ENCODE measurements at regions not wholly inside any gene's neighbourhood (a gene's known extent, or its start where the extent isn't known, plus 50 kb on each side); places are given as distances from the start of the nearest gene placed in this dataset.
A peak's percentile ranks its signal among the peaks of the same experiment; 100 is the strongest.
"Not testable (repeated sequence)": the region's sequence is repeated elsewhere in the genome, so short reads cannot be mapped to it uniquely, and the experiment has no call there.

DNA sequence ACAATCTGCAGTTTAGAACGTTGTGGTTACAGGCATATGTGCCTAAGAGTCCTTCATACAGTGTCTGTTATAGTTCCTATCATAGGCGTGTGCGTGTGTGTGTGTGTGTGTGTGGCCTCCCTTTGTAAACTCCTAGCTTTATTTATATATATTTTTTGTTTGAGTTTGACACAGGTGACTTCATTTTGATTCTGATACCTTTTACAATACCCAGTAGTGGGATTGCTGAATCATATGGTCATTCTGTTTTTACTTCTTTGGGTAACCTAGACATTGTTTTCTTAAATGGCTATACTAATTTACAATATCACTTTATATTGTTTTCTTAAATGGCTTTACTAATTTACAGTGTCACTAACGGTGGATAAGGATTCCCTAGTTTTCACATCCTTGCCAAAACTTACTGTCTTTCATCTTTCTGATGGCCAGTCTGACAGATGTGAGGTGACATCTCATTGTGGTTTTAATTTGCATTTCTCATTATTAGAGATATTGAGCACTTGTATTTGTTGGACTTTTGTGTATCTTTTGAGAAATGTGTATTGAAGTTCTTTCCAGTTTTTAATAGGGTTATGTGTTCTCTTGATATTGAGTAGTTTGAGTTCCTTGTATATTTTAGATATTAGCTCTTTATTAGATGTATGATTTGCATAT lies 211.1 kb upstream of the NUDT6 start:
- DNase-seq (ENCODE audit: low read depth), result no peak

DNA sequence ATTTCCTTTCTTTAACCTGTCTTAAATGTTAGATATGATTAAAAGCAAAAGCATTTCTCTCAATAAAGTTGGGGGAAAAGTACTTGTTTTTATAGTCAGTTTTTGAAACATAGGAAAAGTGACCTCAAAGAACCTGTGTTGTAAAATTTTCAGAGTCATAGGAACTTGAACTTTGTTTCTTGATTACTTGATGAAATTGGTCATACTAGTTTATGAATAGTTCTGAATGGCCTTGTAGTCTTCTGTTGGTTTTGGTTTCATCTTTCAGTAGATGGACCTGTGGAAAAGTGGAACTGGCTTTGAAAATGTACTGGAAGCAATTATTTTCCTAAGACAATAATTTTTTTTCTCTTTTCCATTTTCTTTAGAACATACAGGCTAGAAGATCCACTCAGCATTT lies 222.2 kb upstream of the NUDT6 start:
- no peak for DNase-seq (ENCODE audit: low read depth)

DNA sequence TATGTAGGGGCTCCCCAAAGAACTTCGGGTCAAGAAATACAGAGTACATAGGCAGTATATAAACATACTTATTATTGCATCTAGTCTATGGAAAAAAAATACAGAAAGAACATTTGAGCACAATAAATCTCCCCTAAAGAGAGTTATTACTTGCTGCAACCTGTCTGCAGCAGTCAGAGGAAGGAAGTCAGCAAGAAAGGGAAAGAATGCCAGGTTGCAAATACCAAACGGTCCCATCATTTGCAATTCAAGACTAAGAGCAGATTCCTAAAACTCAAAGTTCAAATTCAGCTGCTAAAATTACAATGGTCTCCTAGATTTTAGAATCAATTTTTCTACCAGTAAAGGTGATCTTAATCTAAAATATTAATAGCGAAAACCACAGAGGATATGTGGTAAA lies 236.2 kb upstream of the NUDT6 start:
- no peak for DNase-seq (ENCODE audit: low read depth)

DNA sequence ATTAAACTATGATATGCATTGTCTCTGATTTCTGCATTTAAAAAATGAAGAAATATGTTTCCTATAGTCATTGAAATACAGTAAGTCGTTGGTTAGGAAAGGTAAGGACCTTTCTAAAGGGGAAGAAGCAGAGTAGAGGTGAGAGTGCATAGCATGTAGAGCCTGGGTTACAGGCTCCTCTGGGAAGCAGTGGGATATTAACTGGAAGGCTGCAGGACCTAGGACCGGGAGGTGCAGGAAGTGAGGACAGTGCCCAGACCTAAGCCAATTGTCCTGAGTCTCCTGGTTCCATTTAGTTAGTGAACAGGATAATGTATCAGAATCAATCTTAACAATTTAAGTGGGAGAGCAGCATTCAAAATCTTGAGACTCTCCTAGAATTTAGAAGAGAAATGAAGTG lies 237.1 kb upstream of the NUDT6 start:
- no peak for DNase-seq (ENCODE audit: low read depth)

DNA sequence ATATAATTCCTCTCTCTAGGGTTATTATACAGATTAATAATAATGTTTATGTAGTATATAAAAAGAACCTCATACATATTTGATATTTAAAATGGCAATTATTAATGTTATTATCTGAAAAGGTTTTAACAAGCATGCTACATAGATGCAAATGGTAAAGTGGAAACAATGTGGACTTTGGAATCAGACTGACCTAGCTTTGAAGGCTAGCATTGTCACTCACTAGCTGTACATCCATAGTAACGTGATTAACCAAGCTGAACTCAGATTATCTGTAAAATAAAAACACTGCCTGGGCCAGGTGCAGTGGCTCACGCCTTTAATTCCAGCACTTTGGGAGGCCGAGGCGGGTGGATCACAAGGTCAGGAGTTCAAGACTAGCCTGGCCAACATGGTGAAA lies 233.7 kb upstream of the SPRY1 start:
- no peak for DNase-seq (ENCODE audit: low read depth)

DNA sequence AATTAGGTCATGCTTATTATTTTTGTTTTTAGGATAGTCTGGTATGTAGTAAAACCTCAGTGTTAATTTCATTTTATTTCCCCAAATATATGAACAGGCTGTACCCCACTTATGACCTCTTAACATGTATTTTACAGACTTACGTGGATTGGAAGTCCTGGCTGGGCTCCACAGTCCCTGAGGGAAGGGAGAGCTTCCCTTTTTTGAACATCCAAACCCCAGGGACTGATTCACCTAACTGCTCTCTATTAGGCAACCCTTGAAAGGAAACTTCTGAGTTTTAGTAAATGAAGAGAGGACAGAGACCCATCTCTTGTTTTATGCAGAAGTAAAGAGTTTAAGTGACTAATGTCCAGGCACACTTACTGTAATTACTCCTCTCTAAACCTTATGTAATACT lies 233.1 kb upstream of the SPRY1 start:
- DNase-seq (ENCODE audit: low read depth), result no peak

DNA sequence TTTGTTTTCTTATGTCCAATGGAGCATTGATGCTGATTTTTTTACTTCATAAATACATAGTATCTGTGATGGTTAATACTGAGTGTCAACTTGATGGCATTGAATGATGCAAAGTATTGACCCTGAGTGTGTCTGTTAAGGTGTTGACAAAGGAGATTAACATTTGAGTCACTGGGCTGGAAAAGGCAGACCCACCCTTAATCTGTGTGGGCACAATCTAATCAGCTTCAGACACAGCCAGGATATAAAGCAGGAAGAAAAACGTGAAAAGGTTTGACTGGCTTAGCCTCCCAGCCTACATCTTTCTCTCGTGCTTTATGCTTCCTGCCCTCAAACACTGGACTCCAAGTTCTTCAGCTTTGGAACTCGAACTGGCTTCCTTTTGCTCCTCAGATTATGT lies 230.6 kb upstream of the SPRY1 start:
- DNase-seq (ENCODE audit: low read depth), result no peak

DNA sequence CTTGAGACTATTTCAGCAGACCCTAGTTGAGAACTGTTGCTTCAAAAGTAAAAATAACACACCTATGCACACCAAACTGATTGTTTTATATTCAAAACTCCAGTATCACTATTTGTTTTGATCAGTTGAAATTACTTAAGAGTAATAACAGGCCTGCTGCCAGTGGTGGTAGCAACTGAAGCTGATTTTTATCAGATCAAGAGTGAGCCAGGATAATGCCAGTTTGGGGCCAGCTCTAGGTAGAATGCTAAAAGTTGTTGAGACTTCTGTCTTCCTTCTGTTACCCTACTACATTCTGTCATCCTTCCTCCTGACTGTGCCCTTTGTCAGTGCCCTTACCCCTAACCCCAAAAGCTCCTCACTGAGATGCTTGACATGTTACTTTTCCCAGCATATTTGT lies 228.7 kb upstream of the SPRY1 start:
- no peak for DNase-seq (ENCODE audit: low read depth)

DNA sequence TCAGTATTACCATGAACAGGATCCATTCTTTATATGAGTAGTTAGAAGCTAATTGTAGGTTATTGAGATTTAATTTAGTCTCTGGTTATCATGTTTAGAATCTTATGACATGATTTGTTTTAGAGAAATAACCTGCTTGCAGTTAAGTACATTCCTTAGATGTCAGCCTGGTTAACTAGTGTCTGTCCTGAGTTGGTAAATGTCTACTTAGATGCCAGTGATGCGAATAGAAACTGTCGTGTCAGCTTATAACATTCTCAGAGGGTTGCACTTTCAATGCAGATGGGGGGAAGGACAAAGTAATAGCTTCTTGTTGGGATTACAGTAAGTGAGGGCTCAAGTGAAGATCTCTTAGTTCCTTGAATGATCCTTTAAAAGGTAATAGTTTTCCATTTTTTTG lies 227.8 kb upstream of the SPRY1 start:
- no peak for DNase-seq (ENCODE audit: low read depth)

DNA sequence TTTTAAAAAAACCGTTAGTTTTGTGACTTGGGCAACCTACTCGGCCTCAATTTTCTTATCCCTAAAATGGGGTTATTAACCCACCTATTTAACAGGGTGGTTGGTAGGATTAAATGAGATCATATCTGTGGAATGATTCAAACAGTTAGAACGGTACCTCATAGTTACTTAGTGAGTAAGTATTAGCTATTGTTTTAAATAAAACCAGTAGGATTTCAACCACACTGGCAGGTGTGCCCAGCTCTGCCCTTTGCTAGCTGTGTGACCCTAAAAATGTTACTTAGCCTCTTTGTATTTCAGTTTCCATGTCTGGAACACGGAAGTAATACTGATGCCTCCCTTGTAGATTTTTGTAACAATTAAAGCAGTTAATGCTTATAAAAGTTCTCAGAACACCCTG lies 225.8 kb upstream of the SPRY1 start:
- peak; percentile 50 for DNase-seq (ENCODE audit: low read depth)

DNA sequence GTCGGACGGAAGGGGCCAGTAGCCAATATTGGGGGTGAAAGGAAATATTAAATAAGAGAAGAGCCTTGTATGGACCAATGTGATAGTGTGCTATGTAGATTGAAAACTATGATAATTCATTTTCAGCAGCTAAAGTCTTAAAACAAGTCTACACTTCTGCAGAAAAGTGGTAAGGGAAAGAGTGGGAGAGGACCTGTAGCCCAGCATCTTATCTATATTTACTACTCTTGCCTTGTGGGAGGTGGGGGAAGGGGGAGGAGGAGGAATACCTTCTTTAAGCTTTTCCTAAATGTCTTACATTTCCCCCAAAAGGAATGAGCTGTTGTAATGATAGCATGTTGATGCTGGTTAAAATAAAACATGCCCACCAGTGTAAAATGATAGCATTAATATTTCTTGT lies 220.0 kb upstream of the SPRY1 start:
- no peak for DNase-seq (ENCODE audit: low read depth)

DNA sequence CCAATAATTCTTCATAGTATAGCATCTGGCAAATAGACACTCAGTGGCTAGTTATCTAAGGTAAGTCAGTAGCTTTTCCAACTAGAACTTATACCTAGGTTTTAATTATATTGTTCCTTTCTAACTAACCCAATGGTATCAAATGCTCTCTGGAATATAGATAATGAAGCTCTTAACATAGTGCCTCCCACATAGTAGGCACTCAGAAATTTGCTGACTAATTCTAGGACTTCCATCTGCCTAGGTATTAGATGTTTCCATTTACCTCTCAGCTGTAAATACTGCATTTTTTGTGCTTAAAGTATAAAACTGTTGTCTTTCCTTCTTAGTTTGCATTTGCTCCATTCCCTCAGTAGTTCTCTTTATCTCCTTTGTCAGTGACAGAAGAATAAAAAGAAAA lies 214.3 kb upstream of the SPRY1 start:
- no peak for DNase-seq (ENCODE audit: low read depth)

DNA sequence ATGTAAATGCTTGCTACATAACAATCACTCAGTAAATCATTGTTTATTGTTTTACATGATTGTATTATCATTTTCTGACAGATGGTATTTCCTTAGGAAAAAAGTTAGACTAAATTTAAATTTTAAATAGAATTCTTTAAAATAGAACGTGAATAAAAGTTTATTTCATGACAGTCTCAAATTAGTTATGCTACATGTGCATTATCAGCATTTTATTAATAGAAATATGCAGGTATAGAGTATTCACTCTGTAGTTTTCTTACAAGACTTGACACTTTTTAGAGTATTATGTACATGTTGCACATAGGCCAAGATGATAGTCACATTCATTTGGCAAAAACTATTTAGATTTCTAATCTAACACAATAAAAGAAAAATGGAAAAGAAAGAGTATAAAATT lies 213.3 kb upstream of the SPRY1 start:
- DNase-seq (ENCODE audit: low read depth), result no peak

DNA sequence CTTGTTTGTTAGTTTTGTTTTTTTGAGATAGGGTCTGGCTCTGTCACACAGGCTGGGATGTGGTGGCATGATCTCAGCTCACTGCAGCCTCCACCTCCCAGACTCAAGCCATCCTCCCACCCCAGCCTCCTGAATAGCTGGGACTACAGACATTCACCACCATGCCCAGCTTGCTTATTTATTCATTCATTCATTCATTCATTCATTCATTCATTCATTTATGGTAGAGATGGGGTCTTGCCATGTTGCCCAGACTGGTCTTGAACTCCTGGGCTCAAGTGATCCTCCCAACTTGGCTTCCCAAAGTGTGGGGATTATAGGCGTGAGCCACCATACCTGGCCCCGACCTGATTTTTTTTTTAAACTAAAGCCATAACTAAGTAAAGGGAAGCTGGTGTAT lies 212.8 kb upstream of the SPRY1 start:
- DNase-seq (ENCODE audit: low read depth), result not testable (repeated sequence)

DNA sequence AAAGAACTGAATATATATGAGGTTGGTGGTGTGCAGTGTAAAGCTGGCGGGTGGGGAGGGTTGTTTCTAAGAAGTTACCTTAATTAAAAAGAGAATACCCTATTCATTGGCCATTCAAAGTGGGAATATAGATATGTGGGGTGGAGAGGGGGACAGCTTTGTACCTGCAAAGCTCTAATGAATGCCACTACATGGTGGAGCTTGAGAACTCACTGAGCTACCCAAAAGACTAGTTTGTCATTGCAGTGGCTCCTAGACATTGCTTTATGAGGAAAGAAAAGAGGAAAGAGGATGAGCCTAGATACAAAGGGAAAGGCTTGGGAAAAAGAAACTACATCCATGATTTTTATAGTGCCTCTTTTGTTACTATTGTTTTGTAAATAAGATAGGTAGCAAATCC lies 209.9 kb upstream of the SPRY1 start:
- DNase-seq (ENCODE audit: low read depth), result no peak

DNA sequence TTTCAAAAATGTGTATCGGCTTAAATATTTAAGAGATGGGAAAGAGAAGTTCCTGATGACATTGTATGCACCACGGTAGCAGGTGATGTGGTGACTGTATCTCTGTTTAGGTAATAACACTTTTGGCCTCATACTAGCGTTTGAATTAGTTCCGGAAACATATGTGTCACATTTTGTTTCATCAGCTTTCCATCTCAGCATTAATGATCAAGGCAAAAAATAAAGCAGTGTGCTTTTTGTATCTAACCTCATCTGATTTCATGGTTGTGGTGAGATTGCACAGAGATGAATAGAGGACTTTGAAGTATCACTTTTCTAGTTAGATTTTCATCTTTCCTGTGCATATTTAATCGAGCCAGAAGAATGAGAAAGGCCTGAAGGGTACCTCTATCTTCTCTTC lies 206.4 kb upstream of the SPRY1 start:
- DNase-seq (ENCODE audit: low read depth), result no peak

DNA sequence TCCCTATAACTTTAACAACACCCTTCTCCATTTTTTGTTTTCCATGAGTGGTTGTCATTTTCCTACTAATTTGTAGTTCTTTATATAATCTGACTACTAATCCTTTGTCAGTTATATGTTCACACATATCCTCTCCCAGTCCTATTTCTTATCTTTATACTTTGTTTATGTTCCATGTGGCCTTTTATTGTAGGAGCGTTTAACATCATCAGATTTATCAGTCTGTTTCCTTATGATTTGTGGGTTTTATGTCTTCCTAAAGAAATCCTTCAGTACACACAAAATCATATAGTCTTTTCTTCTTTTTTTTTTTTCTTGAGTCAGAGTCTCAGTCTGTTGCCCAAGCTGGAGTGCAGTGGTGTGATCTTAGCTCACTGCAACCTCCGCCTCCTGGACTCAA lies 204.9 kb upstream of the SPRY1 start:
- DNase-seq (ENCODE audit: low read depth), result no peak

DNA sequence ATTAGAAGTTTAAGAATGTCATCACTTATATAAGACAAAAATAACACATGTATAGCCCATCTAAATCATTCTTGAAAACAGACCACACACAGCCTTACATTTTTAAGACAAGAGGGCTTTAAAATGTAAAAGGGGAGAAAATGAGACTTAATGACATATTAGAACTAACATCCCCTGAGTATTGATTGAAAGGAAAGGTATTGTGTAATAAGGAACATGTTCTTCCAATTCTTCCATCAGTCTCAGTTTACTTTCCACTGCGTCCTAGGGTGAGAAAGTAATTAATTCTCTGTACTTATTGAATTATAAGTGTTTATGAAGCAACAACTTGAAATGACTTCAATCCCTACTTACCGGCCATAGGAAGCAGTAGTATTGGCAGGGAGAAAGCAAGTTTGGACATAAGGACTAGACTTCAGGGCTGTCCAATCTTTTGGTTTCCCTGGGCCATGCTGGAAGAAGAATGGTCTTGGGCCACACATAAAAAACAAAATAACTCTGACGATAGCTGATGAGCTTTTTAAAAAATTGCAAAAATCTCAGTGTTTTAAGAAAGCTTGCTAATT lies 202.7 kb upstream of the SPRY1 start:
- no peak for DNase-seq (ENCODE audit: low read depth)

DNA sequence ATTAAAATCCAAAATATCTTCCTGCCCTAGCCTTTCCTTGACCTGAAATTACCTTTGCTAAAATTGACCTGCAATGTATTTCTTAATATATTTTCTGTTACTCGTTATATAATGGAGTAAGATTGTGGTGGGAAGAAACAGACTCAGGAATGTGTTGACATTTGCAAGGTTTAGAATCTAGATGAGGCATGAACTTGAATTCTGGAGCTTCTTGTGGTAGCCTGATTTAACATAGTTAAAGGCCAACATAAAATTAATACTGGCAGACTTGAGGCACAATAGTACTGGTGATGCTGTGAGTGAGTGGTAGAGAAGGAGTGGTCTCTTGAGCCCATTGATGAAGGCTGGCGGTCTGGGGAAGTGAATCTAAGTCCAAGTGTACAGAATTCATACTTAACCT lies 197.9 kb upstream of the SPRY1 start:
- DNase-seq (ENCODE audit: low read depth), result no peak

DNA sequence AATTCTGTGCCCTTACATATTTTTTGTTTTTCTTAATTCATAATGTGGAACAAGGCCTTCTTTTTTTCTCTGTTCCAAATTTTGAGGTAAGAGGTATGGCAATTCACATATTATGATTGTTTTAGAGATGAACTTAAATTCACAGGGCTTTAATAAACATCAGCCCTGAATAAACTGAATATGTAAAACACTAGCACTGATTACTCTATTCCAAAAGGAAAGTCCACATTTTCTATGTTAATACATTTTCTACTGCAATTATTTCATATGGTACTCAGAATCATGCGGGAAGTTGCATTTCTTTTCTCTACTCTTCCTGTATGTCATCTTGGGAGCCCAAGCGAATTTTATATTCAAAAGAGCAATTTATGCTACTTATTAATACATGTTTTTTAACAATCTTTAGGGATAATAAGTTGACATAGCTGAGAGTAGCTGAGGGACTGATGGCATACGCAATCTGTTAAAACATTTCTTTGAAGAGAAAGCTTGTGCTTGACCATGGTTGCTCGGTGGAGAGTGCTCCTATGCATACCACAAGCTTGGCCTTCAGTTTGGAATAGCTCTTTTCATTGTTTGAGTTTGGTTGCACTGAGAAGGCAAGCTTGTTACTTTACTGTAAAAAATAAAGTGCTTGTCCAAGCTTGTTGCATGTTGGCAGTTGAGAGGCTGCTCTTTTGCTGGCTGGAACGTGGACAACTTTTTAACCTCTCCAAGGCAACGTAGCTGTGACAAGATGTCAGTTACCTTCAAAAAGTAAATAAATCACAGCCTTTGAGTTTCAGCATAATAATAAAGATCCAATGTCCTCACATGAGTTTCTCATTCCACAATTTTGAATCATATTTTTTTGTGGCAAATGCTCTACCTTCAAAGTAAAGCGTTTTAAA lies 196.3 kb upstream of the SPRY1 start:
- peak; percentile 0 for DNase-seq (ENCODE audit: low read depth)

DNA sequence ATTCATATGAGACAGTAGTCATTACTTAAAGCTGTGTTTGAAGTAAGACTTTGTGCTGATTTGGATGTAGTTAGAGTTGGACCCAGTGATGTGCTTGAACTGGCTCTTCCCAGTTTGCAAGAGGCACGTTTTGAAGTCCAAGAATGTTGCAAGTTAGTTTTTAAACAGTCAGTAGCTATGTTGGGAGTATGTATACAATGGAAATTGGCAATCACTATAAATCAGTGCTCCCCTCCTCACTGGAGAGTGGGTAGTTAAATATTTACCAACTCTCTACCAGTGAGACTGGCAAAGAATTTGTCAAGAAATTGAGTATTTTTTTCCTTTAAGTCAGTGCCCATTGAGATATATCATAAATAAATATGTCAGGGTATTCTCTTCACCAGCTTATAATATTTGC lies 191.9 kb upstream of the SPRY1 start:
- DNase-seq (ENCODE audit: low read depth), result no peak

DNA sequence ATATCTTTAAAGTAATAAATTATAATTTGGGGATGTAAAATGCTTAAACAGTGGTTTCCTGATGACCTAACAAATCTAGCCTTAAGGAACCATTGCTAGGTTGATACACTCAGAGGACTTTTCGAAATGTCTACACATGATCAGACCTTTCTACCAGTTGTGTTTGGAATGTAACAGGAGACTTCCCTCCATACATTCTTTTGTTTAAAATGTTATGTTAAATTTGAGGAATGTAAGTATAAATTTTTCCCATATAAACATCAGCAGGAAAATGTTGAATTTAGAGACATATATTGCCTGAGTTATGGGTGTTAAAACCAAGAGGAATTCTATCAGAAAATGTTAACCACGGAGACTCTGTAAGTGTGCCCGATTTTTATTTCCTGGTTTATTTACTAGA lies 190.6 kb upstream of the SPRY1 start:
- DNase-seq (ENCODE audit: low read depth), result no peak

DNA sequence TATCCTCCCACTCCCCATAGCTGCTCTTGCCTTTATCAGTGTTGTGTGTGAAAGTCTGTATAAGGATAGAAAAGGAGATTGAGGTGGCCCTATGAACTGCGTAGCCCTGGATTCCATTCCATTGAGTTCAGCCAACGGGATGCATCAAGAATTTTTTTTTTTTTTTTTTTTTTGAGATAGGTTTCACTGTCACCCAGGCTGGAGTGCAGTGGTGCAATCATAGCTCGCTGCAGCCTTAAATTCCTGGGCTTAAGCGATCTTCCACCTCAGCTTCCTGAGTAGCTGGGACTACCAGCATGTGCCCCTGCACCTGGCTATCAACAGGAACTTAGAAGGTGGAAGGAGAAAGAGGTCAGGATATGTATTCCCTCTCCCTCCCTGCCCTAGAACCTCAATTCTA lies 187.2 kb upstream of the SPRY1 start:
- no peak for DNase-seq (ENCODE audit: low read depth)
